ENCODE measurements at regions not wholly inside any gene's neighbourhood (a gene's known extent, or its start where the extent isn't known, plus 50 kb on each side); places are given as distances from the start of the nearest gene placed in this dataset.
A peak's percentile ranks its signal among the peaks of the same experiment; 100 is the strongest.

DNA sequence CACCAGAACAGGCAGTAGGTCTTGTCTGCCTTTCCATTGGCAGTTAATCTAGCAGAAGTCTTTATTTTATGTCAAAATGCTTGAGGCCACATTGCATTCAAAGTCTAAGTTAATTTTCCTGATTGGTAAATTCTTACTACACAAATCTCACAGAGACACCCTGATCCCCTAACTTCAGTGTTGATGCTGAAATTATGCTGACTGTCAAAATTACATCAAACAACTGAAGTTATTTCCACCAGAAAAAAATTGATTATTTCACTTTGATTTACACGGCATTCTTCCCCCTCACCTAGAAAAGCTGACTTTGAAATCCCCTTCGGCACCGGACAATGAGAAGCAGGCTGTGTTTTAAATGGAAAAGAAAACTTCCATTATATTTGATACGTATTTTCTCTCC, 99.1 kb downstream of the MAF start:
- no peak for TF ChIP-seq TEAD2 (CRISPR knock-in tag; IDR thresholded peaks at IDR 0.05)
- TF ChIP-seq HNF4A (CRISPR knock-in tag; IDR thresholded peaks at IDR 0.05), result no peak
- no peak for TF ChIP-seq ZNF121 (CRISPR knock-in tag; IDR thresholded peaks at IDR 0.05)
- no peak for TF ChIP-seq HDAC6 (IDR thresholded peaks at IDR 0.05; ENCODE audit: low read depth, low read length)
- peak; percentile 92 to 93 for TF ChIP-seq MAFK (conservative IDR thresholded peaks at IDR 0.05 in 1 of 2, IDR thresholded peaks at IDR 0.05 in 1 of 2; ENCODE audit: low read length in 2 of 2)
- no peak for TF ChIP-seq KDM1A (CRISPR knock-in tag; IDR thresholded peaks at IDR 0.05)
- no peak for TF ChIP-seq EZH2 (conservative IDR thresholded peaks at IDR 0.05; ENCODE audit: low read depth, low read length)
- TF ChIP-seq, protein P1, sequence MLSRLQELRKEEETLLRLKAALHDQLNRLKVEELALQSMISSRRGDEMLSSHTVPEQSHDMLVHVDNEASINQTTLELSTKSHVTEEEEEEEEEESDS (CRISPR knock-in tag; IDR thresholded peaks at IDR 0.05; ENCODE audit: borderline replicate concordance), result no peak
- no peak for TF ChIP-seq FOSL1 (CRISPR knock-in tag; IDR thresholded peaks at IDR 0.05; ENCODE audit: borderline replicate concordance)
- TF ChIP-seq FOXC1 (CRISPR knock-in tag; IDR thresholded peaks at IDR 0.05; ENCODE audit: borderline replicate concordance), result no peak
- no peak for TF ChIP-seq FIP1L1 (IDR thresholded peaks at IDR 0.05; ENCODE audit: borderline replicate concordance, insufficient read depth, low read depth, low read length)
- TF ChIP-seq ZNF317 (CRISPR knock-in tag; IDR thresholded peaks at IDR 0.05), result no peak
- TF ChIP-seq EP300 (IDR thresholded peaks at IDR 0.05; ENCODE audit: low read depth in 2 of 2, low read length in 2 of 2), result no peak
- no peak for TF ChIP-seq EP300 (CRISPR knock-in tag; IDR thresholded peaks at IDR 0.05; ENCODE audit: borderline replicate concordance)
